ENCODE measurements at regions not wholly inside any gene's neighbourhood (a gene's known extent, or its start where the extent isn't known, plus 50 kb on each side); places are given as distances from the start of the nearest gene placed in this dataset.

DNA sequence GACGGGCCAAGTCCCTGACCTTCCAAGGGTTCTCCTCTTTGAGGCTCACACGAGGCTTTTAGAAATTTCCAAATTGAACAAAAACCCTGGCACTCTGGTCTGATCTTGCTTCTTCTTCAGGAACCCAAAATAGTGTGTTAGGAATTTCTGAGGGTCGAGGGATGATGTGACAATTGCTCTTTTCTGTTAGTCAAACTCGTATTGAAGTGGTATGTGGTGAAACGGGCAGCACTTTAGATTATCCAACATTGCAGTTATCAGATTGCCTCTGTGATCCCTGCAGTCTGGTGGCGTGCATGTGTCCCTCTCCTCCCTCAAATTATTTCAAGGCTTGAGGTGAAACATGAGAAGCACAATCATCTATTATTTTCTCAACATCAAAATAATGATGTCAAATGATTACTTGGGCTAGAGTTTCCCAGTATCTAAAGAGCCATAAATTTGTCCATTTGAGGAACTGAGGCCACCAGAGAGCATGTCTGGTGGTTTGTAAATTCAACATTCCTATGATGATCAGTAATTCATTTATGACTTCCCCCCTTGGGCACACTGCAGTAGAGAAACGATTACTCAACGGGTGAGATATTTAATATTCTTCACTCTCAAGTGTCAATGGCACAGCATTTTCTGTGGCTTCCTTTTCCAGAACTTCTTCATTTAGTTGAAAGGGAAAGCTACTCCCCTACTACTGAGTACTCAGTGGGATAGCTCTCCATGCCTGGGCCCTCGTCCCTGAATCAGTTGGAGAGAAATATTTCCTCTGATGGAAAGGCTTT, 308.6 kb upstream of the MAP3K7 start:
- Mint-ChIP-seq H3K27ac (ENCODE audit: unreplicated experiment) (no peak overlapping the region), H3K36me3 (ENCODE audit: insufficient read depth, unreplicated experiment) (no peaks in the 10 kb centered on the region), H3K4me3 (ENCODE audit: unreplicated experiment) (no peak overlapping the region), H3K4me1 (ENCODE audit: low read depth, unreplicated experiment) (no peaks in the 10 kb centered on the region), H3K27me3 (ENCODE audit: insufficient read depth, unreplicated experiment) (peaks cover 14% of the 10 kb centered on the region), H3K9me3 (ENCODE audit: unreplicated experiment) (no peaks in the 10 kb centered on the region)
- TF ChIP-seq, protein P1, sequence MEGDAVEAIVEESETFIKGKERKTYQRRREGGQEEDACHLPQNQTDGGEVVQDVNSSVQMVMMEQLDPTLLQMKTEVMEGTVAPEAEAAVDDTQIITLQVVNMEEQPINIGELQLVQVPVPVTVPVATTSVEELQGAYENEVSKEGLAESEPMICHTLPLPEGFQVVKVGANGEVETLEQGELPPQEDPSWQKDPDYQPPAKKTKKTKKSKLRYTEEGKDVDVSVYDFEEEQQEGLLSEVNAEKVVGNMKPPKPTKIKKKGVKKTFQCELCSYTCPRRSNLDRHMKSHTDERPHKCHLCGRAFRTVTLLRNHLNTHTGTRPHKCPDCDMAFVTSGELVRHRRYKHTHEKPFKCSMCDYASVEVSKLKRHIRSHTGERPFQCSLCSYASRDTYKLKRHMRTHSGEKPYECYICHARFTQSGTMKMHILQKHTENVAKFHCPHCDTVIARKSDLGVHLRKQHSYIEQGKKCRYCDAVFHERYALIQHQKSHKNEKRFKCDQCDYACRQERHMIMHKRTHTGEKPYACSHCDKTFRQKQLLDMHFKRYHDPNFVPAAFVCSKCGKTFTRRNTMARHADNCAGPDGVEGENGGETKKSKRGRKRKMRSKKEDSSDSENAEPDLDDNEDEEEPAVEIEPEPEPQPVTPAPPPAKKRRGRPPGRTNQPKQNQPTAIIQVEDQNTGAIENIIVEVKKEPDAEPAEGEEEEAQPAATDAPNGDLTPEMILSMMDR (IDR thresholded peaks at IDR 0.05; ENCODE audit: insufficient read depth in 1 of 2, low read depth in 1 of 2, low read length in 1 of 2, severe bottlenecking in 1 of 2, unreplicated experiment in 1 of 2), result no peak
- intact Hi-C loops (cut with micrococcal nuclease; ENCODE audit: unreplicated experiment), result no loop called here
- ChIA-PET CTCF (no interaction called here), POLR2A (no interaction called here)
- DNase-seq, result no peak
- Histone ChIP-seq H3K36me3 (ENCODE audit: control insufficient read depth, insufficient read depth, low read length) (no peaks in the 10 kb centered on the region), H3K4me3 (ENCODE audit: low read depth, low read length) (no peak overlapping the region), H3K4me1 (no peaks in the 10 kb centered on the region), H3K9me3 (no peaks in the 10 kb centered on the region), H3K27me3 (replicated peaks; ENCODE audit: control insufficient read depth, insufficient read depth, low read length) (no peaks in the 10 kb centered on the region; the same call in 1 of the 2 replicates)
- BruUV-seq (replicated peaks), result no TSS peak

DNA sequence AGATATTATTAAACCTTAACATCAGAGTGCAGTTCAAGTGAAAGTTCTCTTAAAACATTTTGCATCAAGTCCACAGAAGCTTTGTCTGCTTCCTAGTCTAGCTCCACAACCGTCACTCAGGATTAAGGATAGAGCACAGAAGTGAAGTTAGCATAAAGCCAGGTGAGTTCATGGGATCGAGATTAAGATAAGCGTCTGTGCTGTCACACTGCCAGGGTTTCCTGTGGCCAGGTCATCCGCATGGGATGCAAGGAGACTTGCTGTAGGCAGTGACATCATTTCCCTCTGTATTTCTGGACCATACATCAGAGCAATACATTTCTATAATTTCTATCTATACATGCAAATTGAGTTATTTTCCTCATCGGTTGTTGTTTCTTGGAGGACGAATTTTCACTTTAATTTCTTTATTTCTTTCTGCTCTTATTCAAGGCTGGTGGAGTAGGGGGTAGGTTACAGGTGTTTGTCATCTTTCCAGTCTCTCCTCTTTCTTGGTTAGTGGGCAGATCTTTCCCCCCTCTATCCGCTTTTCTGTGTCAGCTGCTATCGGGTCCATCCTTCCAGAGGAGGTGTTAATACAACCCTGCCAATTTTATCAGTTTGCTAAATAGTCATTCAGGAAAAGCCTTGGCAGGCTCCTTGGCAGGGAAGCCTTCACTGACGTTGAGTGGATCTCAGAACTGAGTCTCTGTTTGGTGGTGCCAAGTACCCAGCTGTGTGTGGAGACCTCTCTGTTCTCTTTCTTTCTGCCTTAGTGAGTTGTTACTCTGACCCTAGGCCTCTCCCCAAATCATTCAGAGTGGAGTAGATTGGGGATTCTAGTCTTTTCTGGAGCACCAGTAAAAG, 307.6 kb upstream of the MAP3K7 start:
- intact Hi-C loops (cut with micrococcal nuclease; ENCODE audit: unreplicated experiment), result no loop called here
- CTCF ChIA-PET, result no interaction called here

DNA sequence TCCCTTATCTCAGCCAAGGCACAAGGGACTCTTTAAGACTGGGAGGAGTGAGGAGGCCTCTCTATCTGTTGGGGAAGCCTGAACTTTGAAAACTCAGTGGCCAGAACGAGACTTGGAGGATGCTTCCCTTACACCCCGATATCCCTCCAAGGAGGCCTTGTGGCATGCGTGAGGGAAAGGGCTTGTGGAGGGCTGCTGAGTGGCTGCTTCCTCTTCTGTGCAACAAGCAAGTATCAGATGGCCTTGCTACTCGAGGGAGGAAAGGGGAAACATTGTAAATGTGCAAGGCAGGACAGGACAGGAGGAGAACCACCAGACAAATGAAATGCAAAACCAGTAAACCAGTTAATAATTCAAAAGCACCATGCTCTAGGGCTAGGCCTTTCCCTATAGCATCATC, 306.5 kb upstream of the MAP3K7 start:
- H3K36me3 ChIP-seq (ENCODE audit: control insufficient read depth, insufficient read depth, low read length), result no peaks in the 10 kb centered on the region
- H3K9me3 ChIP-seq, result no peaks in the 10 kb centered on the region
- H3K27ac Mint-ChIP-seq (ENCODE audit: unreplicated experiment), result no peak overlapping the region
- no TSS peak for BruUV-seq (replicated peaks)
- no peak overlapping the region for H3K4me3 ChIP-seq (ENCODE audit: low read depth, low read length)
- H3K27me3 ChIP-seq (replicated peaks; ENCODE audit: control insufficient read depth, insufficient read depth, low read length), result no peaks in the 10 kb centered on the region; the same call in 1 of the 2 replicates
- intact Hi-C loops (cut with micrococcal nuclease; ENCODE audit: unreplicated experiment), result no loop called here
- no peaks in the 10 kb centered on the region for H3K9me3 Mint-ChIP-seq (ENCODE audit: unreplicated experiment)
- POLR2A ChIA-PET, result no interaction called here
- TF ChIP-seq, protein P1 (IDR thresholded peaks at IDR 0.05; ENCODE audit: insufficient read depth in 1 of 2, low read depth in 1 of 2, low read length in 1 of 2, severe bottlenecking in 1 of 2, unreplicated experiment in 1 of 2), result no peak
- no peaks in the 10 kb centered on the region for H3K4me1 Mint-ChIP-seq (ENCODE audit: low read depth, unreplicated experiment)
- no peak overlapping the region for H3K4me3 Mint-ChIP-seq (ENCODE audit: unreplicated experiment)
- H3K36me3 Mint-ChIP-seq (ENCODE audit: insufficient read depth, unreplicated experiment), result no peaks in the 10 kb centered on the region
- no peaks in the 10 kb centered on the region for H3K4me1 ChIP-seq
- CTCF ChIA-PET, result no interaction called here
- peaks cover 14% of the 10 kb centered on the region for H3K27me3 Mint-ChIP-seq (ENCODE audit: insufficient read depth, unreplicated experiment)
- no peak for DNase-seq

More for the DNA sequence above, 307.6 kb upstream of the MAP3K7 start:
- Histone ChIP-seq H3K36me3 (ENCODE audit: control insufficient read depth, insufficient read depth, low read length) (no peaks in the 10 kb centered on the region), H3K4me3 (ENCODE audit: low read depth, low read length) (no peak overlapping the region), H3K27me3 (replicated peaks; ENCODE audit: control insufficient read depth, insufficient read depth, low read length) (no peaks in the 10 kb centered on the region; the same call in 1 of the 2 replicates), H3K9me3 (no peaks in the 10 kb centered on the region), H3K4me1 (no peaks in the 10 kb centered on the region)
- no peaks in the 10 kb centered on the region for H3K4me1 Mint-ChIP-seq (ENCODE audit: low read depth, unreplicated experiment)
- peaks cover 14% of the 10 kb centered on the region for H3K27me3 Mint-ChIP-seq (ENCODE audit: insufficient read depth, unreplicated experiment)
- POLR2A ChIA-PET, result no interaction called here
- TF ChIP-seq, protein P1 (IDR thresholded peaks at IDR 0.05; ENCODE audit: insufficient read depth in 1 of 2, low read depth in 1 of 2, low read length in 1 of 2, severe bottlenecking in 1 of 2, unreplicated experiment in 1 of 2), result no peak
- no peak overlapping the region for H3K27ac Mint-ChIP-seq (ENCODE audit: unreplicated experiment)
- H3K9me3 Mint-ChIP-seq (ENCODE audit: unreplicated experiment), result no peaks in the 10 kb centered on the region
- no TSS peak for BruUV-seq (replicated peaks)
- no peak overlapping the region for H3K4me3 Mint-ChIP-seq (ENCODE audit: unreplicated experiment)
- H3K36me3 Mint-ChIP-seq (ENCODE audit: insufficient read depth, unreplicated experiment), result no peaks in the 10 kb centered on the region
- no peak for DNase-seq

Measured in Caco-2 (cell line).